HL-60 (cell line): ENCODE measurements at regions not wholly inside any gene's neighbourhood (a gene's known extent, or its start where the extent isn't known, plus 50 kb on each side); places are given as distances from the start of the nearest gene placed in this dataset.

ENCODE experiments used
- GABPA ChIP-seq: IDR thresholded peaks from 2 replicates; pipeline ENCODE4 v1.6.1; 2012; ENCODE audit warnings: low read depth
- POLR2AphosphoS5 ChIP-seq: IDR thresholded peaks from 2 replicates; pipeline ENCODE4 v1.6.1; 2012; ENCODE audit warnings: low read depth
- TF ChIP-seq, protein P1 (sequence below): IDR thresholded peaks from one replicate; pipeline ENCODE4 v1.5.1; 2011; ENCODE audit warnings: low read length, control low read depth, inconsistent platforms; ENCODE audit not compliant: insufficient read depth
- TF ChIP-seq, protein P2 (sequence below): IDR thresholded peaks from 2 replicates; pipeline ENCODE4 v1.6.1; 2012; ENCODE audit warnings: low read depth; ENCODE audit not compliant: insufficient replicate concordance

DNA sequence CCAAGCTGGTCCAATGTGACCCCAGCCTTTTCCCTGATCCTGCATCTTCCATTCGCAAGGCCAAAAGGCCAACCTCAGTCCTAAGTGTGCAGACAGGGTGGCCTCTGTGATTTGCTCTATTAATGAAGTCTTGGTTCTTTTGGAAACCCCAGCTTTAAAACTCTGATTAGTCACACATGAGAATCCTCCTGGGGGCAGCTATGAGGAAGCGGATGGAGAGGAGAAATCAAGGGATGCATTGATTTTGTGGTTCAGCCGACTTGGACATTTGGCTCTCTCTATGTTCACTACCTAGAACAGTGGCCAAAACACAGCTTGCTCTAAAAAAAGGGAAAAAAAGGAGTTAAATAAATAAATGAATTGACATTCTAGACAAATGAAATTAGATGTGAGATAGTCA is 98.6 kb upstream of the USP47 start:
- TF ChIP-seq, protein P1, sequence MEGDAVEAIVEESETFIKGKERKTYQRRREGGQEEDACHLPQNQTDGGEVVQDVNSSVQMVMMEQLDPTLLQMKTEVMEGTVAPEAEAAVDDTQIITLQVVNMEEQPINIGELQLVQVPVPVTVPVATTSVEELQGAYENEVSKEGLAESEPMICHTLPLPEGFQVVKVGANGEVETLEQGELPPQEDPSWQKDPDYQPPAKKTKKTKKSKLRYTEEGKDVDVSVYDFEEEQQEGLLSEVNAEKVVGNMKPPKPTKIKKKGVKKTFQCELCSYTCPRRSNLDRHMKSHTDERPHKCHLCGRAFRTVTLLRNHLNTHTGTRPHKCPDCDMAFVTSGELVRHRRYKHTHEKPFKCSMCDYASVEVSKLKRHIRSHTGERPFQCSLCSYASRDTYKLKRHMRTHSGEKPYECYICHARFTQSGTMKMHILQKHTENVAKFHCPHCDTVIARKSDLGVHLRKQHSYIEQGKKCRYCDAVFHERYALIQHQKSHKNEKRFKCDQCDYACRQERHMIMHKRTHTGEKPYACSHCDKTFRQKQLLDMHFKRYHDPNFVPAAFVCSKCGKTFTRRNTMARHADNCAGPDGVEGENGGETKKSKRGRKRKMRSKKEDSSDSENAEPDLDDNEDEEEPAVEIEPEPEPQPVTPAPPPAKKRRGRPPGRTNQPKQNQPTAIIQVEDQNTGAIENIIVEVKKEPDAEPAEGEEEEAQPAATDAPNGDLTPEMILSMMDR = no peak
- TF ChIP-seq POLR2AphosphoS5 (no peak), GABPA (no peak)
- TF ChIP-seq, protein P2, sequence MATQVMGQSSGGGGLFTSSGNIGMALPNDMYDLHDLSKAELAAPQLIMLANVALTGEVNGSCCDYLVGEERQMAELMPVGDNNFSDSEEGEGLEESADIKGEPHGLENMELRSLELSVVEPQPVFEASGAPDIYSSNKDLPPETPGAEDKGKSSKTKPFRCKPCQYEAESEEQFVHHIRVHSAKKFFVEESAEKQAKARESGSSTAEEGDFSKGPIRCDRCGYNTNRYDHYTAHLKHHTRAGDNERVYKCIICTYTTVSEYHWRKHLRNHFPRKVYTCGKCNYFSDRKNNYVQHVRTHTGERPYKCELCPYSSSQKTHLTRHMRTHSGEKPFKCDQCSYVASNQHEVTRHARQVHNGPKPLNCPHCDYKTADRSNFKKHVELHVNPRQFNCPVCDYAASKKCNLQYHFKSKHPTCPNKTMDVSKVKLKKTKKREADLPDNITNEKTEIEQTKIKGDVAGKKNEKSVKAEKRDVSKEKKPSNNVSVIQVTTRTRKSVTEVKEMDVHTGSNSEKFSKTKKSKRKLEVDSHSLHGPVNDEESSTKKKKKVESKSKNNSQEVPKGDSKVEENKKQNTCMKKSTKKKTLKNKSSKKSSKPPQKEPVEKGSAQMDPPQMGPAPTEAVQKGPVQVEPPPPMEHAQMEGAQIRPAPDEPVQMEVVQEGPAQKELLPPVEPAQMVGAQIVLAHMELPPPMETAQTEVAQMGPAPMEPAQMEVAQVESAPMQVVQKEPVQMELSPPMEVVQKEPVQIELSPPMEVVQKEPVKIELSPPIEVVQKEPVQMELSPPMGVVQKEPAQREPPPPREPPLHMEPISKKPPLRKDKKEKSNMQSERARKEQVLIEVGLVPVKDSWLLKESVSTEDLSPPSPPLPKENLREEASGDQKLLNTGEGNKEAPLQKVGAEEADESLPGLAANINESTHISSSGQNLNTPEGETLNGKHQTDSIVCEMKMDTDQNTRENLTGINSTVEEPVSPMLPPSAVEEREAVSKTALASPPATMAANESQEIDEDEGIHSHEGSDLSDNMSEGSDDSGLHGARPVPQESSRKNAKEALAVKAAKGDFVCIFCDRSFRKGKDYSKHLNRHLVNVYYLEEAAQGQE = no peak
